GM12878 (cell line): ENCODE measurements at regions not wholly inside any gene's neighbourhood (a gene's known extent, or its start where the extent isn't known, plus 50 kb on each side); places are given as distances from the start of the nearest gene placed in this dataset.

ENCODE experiments used
- ATAC-seq: fragments of 200-7000 bp; cut with Tn5 transposase; 3 replicates; pipeline ENCODE4 v1.9.1; 2020; ENCODE audit warnings: mild to moderate bottlenecking, moderate library complexity
- BruUV-seq: library from RNA; stranded (reverse); fragments of 400-500 nt; replicated peaks from 2 replicates; lab custom pipeline; 2021; lab: Mats Ljungman, UMichigan
- CTCF ChIA-PET: fragments of 300-600 bp; sonication (Branson Sonifier 250); formaldehyde crosslinking; extraction: SDS; loops from one replicate; lab custom pipeline; 2021; ENCODE audit warnings: inconsistent platforms; lab: Yijun Ruan, JAX
- POLR2A ChIA-PET: fragments of 350-600 bp; formaldehyde crosslinking; extraction: SDS; loops from one replicate; lab custom pipeline; 2021; ENCODE audit warnings: inconsistent platforms; lab: Charles Lee
- RAD21 ChIA-PET: fragments of 300-600 bp; sonication (Branson Sonifier 250); formaldehyde crosslinking; loops from one replicate; lab custom pipeline; 2023; ENCODE audit warnings: antibody characterized with exemption; ENCODE audit not compliant: unreplicated experiment; lab: Charles Lee
- SMC1A ChIA-PET: fragments of 300-600 bp; sonication (Branson Sonifier 250); formaldehyde crosslinking; loops from one replicate; lab custom pipeline; 2023; ENCODE audit not compliant: unreplicated experiment, uncharacterized antibody; lab: Charles Lee
- DNase-seq: peaks from one replicate; pipeline ENCODE4 v3.0.0-alpha.2; 2011; ENCODE audit warnings: low read depth, low spot score
- FAIRE-seq: peaks from 3 replicates; lab custom pipeline; 2011; peaks lifted over from hg19 to GRCh38; lab: Jason Lieb, UNC
- H2AFZ ChIP-seq: 2 replicates; pipeline ENCODE4 v1.6.0; 2011; ENCODE audit warnings: low read depth, low read length, control low read depth; ENCODE audit not compliant: control insufficient read depth
- H3K27ac ChIP-seq: 2 replicates; pipeline ENCODE4 v1.5.1; 2011; ENCODE audit warnings: control low read depth; ENCODE audit not compliant: control insufficient read depth, insufficient read depth
- H3K27me3 ChIP-seq, 2 experiments: replicated peaks in 1 of 2; 2 replicates each; pipeline versions ENCODE4 v1.6.0 to v1.6.1; 2011; ENCODE audit warnings: low read length in 1 of 2; ENCODE audit not compliant: control insufficient read depth in 2 of 2, insufficient read depth in 2 of 2
- H3K36me3 ChIP-seq, 2 experiments: 2 replicates each; pipeline ENCODE4 v1.5.1; 2011; ENCODE audit warnings: low read length in 1 of 2; ENCODE audit not compliant: control insufficient read depth in 2 of 2, insufficient read depth in 2 of 2
- H3K4me1 ChIP-seq: 2 replicates; pipeline ENCODE4 v1.6.1; 2011; ENCODE audit warnings: mild to moderate bottlenecking, low read length, moderate library complexity, mixed read lengths; ENCODE audit not compliant: control insufficient read depth, insufficient read depth
- H3K4me2 ChIP-seq: 2 replicates; pipeline ENCODE4 v1.6.0; 2011; ENCODE audit warnings: control low read depth; ENCODE audit not compliant: control insufficient read depth, insufficient read depth
- H3K4me3 ChIP-seq: fragments of 200-600 bp; sonication (generic); 2 replicates; pipeline ENCODE4 v1.5.1; 2016
- H3K79me2 ChIP-seq: 2 replicates; pipeline ENCODE4 v1.6.0; 2011; ENCODE audit warnings: low read length; ENCODE audit not compliant: control insufficient read depth, insufficient read depth
- H3K9ac ChIP-seq: 2 replicates; pipeline ENCODE4 v1.8.0; 2011; ENCODE audit warnings: low read length, control low read depth, mixed read lengths; ENCODE audit not compliant: control insufficient read depth, insufficient read depth
- H3K9me3 ChIP-seq: replicated peaks from 3 replicates; pipeline ENCODE4 v1.5.1; 2011; ENCODE audit warnings: mild to moderate bottlenecking, low read length; ENCODE audit not compliant: control insufficient read depth, insufficient read depth
- H4K20me1 ChIP-seq: 2 replicates; pipeline ENCODE4 v1.6.0; 2011; ENCODE audit not compliant: control insufficient read depth, insufficient read depth
- CHD4 ChIP-seq: fragments of 200-600 bp; sonication (generic); IDR thresholded peaks from 2 replicates; pipeline ENCODE4 v1.6.1; 2016; ENCODE audit warnings: mild to moderate bottlenecking
- POU2F2 ChIP-seq: IDR thresholded peaks from 3 replicates; pipeline ENCODE4 v1.6.1; 2011; ENCODE audit warnings: low read depth, mild to moderate bottlenecking, low read length, borderline replicate concordance
- RUNX3 ChIP-seq: IDR thresholded peaks from 2 replicates; pipeline ENCODE4 v1.6.1; 2012; ENCODE audit warnings: low read length, inconsistent platforms
- ZNF384 ChIP-seq: IDR thresholded peaks from 2 replicates; pipeline ENCODE4 v1.6.1; 2012; ENCODE audit warnings: low read depth, mild to moderate bottlenecking, low read length, improper control_type of control experiment, borderline replicate concordance
- WGBS: methylation state at CpG from one replicate; pipeline ENCODE4 v1.1.6; 2016; ENCODE audit warnings: low lambda C conversion rate; ENCODE audit not compliant: insufficient replicate concordance, insufficient coverage; ENCODE audit errors: missing lambda C conversion rate; 5-methylcytosine and 5-hydroxymethylcytosine counted together
- in situ Hi-C: fragments of 300-500 bp; cut with MboI; formaldehyde crosslinking; loops from 9 replicates; pipeline ENCODE4 v1.14.3; 2018; ENCODE audit warnings: mixed read lengths
- intact Hi-C: fragments of 100-400 bp; cut with micrococcal nuclease; formaldehyde crosslinking; loops from one replicate; pipeline ENCODE4 v1.14.2; 2022; ENCODE audit not compliant: unreplicated experiment
- TF ChIP-seq, protein P1 (sequence below): IDR thresholded peaks from 2 replicates; pipeline ENCODE4 v1.6.1; 2011; ENCODE audit warnings: borderline replicate concordance, low read depth, mild to moderate bottlenecking, moderate library complexity, mixed read lengths, low read length; ENCODE audit not compliant: insufficient read depth; ENCODE audit errors: extremely low read length
- TF ChIP-seq, protein P2 (sequence below): fragments of 450-650 bp; IDR thresholded peaks from 2 replicates; pipeline ENCODE4 v1.6.1; 2017; ENCODE audit warnings: mild to moderate bottlenecking, moderate library complexity
- TF ChIP-seq, protein P3 (sequence below): fragments of 450-650 bp; IDR thresholded peaks from 2 replicates; pipeline ENCODE4 v1.6.1; 2018; ENCODE audit warnings: borderline replicate concordance, mild to moderate bottlenecking; ENCODE audit not compliant: partially characterized antibody

DNA sequence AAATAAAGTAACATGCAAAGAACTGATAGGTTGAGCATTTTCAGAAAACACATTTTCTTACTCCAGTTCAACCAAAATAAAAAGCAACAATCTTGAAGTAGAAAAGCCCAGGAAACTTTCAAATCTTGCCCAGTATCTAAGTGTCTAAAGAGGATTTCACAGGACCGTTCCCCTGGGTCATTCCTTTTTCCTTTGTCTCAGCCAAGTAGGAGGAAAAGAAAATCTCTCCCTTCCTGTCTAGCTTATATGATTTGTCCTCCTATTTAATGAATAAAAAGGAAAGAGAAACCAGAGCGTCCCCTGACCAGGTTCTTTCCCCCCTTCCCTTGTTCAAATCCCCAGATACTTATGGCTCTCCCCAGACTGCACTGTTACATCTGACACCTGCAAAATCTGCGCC lies 248.0 kb downstream of the KCTD12 start:
- no peaks in the 10 kb centered on the region for H3K79me2 ChIP-seq
- no TSS peak for BruUV-seq
- H3K27ac ChIP-seq, result no peak overlapping the region
- H3K4me1 ChIP-seq, result peaks cover 8% of the 10 kb centered on the region
- in situ Hi-C loops (no loop called here), intact Hi-C loops (no loop called here)
- DNase-seq (no peak), ATAC-seq (no peak), FAIRE-seq (no peak)
- H4K20me1 ChIP-seq, result no peaks in the 10 kb centered on the region
- no peak overlapping the region for H3K9ac ChIP-seq
- no peaks in the 10 kb centered on the region for H3K27me3 ChIP-seq
- ChIA-PET POLR2A (no interaction called here), CTCF (no interaction called here), RAD21 (no interaction called here), SMC1A (no interaction called here)
- TF ChIP-seq RUNX3 (no peak), POU2F2 (no peak), CHD4 (no peak), ZNF384 (no peak)
- TF ChIP-seq, protein P1, sequence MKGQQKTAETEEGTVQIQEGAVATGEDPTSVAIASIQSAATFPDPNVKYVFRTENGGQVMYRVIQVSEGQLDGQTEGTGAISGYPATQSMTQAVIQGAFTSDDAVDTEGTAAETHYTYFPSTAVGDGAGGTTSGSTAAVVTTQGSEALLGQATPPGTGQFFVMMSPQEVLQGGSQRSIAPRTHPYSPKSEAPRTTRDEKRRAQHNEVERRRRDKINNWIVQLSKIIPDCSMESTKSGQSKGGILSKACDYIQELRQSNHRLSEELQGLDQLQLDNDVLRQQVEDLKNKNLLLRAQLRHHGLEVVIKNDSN, result no peak
- TF ChIP-seq, protein P2, sequence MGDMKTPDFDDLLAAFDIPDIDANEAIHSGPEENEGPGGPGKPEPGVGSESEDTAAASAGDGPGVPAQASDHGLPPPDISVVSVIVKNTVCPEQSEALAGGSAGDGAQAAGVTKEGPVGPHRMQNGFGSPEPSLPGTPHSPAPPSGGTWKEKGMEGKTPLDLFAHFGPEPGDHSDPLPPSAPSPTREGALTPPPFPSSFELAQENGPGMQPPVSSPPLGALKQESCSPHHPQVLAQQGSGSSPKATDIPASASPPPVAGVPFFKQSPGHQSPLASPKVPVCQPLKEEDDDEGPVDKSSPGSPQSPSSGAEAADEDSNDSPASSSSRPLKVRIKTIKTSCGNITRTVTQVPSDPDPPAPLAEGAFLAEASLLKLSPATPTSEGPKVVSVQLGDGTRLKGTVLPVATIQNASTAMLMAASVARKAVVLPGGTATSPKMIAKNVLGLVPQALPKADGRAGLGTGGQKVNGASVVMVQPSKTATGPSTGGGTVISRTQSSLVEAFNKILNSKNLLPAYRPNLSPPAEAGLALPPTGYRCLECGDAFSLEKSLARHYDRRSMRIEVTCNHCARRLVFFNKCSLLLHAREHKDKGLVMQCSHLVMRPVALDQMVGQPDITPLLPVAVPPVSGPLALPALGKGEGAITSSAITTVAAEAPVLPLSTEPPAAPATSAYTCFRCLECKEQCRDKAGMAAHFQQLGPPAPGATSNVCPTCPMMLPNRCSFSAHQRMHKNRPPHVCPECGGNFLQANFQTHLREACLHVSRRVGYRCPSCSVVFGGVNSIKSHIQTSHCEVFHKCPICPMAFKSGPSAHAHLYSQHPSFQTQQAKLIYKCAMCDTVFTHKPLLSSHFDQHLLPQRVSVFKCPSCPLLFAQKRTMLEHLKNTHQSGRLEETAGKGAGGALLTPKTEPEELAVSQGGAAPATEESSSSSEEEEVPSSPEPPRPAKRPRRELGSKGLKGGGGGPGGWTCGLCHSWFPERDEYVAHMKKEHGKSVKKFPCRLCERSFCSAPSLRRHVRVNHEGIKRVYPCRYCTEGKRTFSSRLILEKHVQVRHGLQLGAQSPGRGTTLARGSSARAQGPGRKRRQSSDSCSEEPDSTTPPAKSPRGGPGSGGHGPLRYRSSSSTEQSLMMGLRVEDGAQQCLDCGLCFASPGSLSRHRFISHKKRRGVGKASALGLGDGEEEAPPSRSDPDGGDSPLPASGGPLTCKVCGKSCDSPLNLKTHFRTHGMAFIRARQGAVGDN, result no peak
- TF ChIP-seq, protein P3, sequence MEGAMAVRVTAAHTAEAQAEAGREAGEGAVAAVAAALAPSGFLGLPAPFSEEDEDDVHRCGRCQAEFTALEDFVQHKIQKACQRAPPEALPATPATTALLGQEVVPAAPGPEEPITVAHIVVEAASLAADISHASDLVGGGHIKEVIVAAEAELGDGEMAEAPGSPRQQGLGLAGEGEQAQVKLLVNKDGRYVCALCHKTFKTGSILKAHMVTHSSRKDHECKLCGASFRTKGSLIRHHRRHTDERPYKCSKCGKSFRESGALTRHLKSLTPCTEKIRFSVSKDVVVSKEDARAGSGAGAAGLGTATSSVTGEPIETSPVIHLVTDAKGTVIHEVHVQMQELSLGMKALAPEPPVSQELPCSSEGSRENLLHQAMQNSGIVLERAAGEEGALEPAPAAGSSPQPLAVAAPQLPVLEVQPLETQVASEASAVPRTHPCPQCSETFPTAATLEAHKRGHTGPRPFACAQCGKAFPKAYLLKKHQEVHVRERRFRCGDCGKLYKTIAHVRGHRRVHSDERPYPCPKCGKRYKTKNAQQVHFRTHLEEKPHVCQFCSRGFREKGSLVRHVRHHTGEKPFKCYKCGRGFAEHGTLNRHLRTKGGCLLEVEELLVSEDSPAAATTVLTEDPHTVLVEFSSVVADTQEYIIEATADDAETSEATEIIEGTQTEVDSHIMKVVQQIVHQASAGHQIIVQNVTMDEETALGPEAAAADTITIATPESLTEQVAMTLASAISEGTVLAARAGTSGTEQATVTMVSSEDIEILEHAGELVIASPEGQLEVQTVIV, result no peak
- H2AFZ ChIP-seq, result no peak overlapping the region
- no peaks in the 10 kb centered on the region for H3K9me3 ChIP-seq
- no peak overlapping the region for H3K4me3 ChIP-seq
- no peak overlapping the region for H3K4me2 ChIP-seq
- WGBS, result 34% methylated on average over 3 of the region's 3 CpGs
- H3K36me3 ChIP-seq, result no peaks in the 10 kb centered on the region
